Fibroblast of peridontal ligament (primary cell): ENCODE measurements at regions not wholly inside any gene's neighbourhood (a gene's known extent, or its start where the extent isn't known, plus 50 kb on each side); places are given as distances from the start of the nearest gene placed in this dataset.
"Not testable (repeated sequence)": the region's sequence is repeated elsewhere in the genome, so short reads cannot be mapped to it uniquely, and the experiment has no call there.

Experiments used
- DNase-seq: peaks from one replicate; pipeline ENCODE4 v3.0.0-alpha.2; 2010; ENCODE audit errors: extremely low read depth

GRCh38 chr4:137740141-137740540 lies 207.8 kb upstream of the PCDH18 start:
- DNase-seq = peak; percentile 48

GRCh38 chr4:137739391-137739790 lies 207.1 kb upstream of the PCDH18 start:
- no peak for DNase-seq

- no peak for DNase-seq
Observed at GRCh38 chr4:137738375-137738990, 206.2 kb upstream of the PCDH18 start.

- DNase-seq = peak; percentile 47
Observed at GRCh38 chr4:137735561-137736104, 203.3 kb upstream of the PCDH18 start.

- not testable (repeated sequence) for DNase-seq
Observed at GRCh38 chr4:137733174-137734141, 201.2 kb upstream of the PCDH18 start.

- DNase-seq = no peak
Observed at GRCh38 chr4:137722910-137723309, 190.6 kb upstream of the PCDH18 start.

GRCh38 chr4:137711502-137711901 lies 179.2 kb upstream of the PCDH18 start:
- DNase-seq = no peak

GRCh38 chr4:137707626-137708025 lies 175.3 kb upstream of the PCDH18 start:
- no peak for DNase-seq

- no peak for DNase-seq
Observed at GRCh38 chr4:137707102-137707620, 174.9 kb upstream of the PCDH18 start.

GRCh38 chr4:137705171-137705783 lies 173.0 kb upstream of the PCDH18 start:
- DNase-seq = peak; percentile 95

GRCh38 chr4:137703195-137703594 lies 170.9 kb upstream of the PCDH18 start:
- no peak for DNase-seq

GRCh38 chr4:137702512-137702911 lies 170.2 kb upstream of the PCDH18 start:
- DNase-seq = no peak

- DNase-seq = no peak
Observed at GRCh38 chr4:137701401-137701800, 169.1 kb upstream of the PCDH18 start.

GRCh38 chr4:137700751-137701150 lies 168.5 kb upstream of the PCDH18 start:
- DNase-seq = no peak

- peak; percentile 75 for DNase-seq
Observed at GRCh38 chr4:137700072-137700471, 167.8 kb upstream of the PCDH18 start.

GRCh38 chr4:137694138-137694537 lies 161.8 kb upstream of the PCDH18 start:
- peak; percentile 62 for DNase-seq

GRCh38 chr4:137693641-137694040 lies 161.3 kb upstream of the PCDH18 start:
- DNase-seq = peak; percentile 42

GRCh38 chr4:137692205-137692604 lies 159.9 kb upstream of the PCDH18 start:
- no peak for DNase-seq

- DNase-seq = peak; percentile 48
Observed at GRCh38 chr4:137688651-137689050, 156.4 kb upstream of the PCDH18 start.

GRCh38 chr4:137685357-137685756 lies 153.1 kb upstream of the PCDH18 start:
- DNase-seq = peak; percentile 84

GRCh38 chr4:137681081-137681480 lies 148.8 kb upstream of the PCDH18 start:
- DNase-seq = no peak

GRCh38 chr4:137678796-137679195 lies 146.5 kb upstream of the PCDH18 start:
- DNase-seq = peak; percentile 75
